Liver (tissue), 3 donors: ENCODE measurements at regions not wholly inside any gene's neighbourhood (a gene's known extent, or its start where the extent isn't known, plus 50 kb on each side); places are given as distances from the start of the nearest gene placed in this dataset.

Experiments
- FOXA1 ChIP-seq: IDR thresholded peaks from 2 replicates; pipeline ENCODE4 v1.6.1; 2016; ENCODE audit warnings: antibody characterized with exemption
- GABPA ChIP-seq, 2 donors: IDR thresholded peaks in 1 of 2; conservative IDR thresholded peaks in 1 of 2; 2 replicates each; pipeline ENCODE4 v1.6.1; 2016; ENCODE audit warnings: antibody characterized with exemption in 2 of 2, mild to moderate bottlenecking in 1 of 2, moderate library complexity in 1 of 2
- HNF4A ChIP-seq, 2 donors: conservative IDR thresholded peaks; 2 replicates each; pipeline ENCODE4 v1.6.1; 2016; ENCODE audit warnings: antibody characterized with exemption in 2 of 2, mild to moderate bottlenecking in 2 of 2
- TF ChIP-seq, protein P1 (sequence below): fragments of 150-350 bp; IDR thresholded peaks from 2 replicates; pipeline ENCODE4 v1.5.1; 2017; ENCODE audit warnings: improper control_type of control experiment, low read depth, low read length; ENCODE audit not compliant: missing input control
- donor health status: healthy.
- donor health status: healthy.

DNA sequence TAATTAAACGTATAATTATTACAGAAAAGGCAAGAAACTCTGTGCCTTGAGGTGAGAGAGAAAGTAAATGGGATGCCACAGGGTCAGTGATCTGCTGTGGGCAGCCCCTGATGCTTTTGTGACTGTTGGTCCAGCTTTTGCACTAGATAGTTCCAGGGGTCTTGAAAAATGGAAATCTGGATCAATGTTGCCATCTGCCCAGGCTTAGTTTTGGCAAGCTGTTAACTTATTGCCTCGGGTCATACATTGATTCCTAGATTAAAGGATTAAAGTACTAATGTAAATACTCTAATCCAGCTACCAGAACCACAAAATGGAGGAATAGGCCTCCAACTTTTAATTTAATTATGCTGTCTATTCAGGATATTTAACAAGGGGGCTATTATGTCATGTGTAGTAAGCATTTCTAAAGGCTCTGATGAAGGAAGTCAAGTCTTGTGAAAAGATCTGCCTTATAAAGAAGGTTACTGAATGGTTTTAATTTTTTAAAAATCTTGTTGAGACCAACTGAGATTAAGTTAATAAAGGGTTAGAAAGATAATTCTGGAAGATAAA lies 376.0 kb upstream of the HS3ST5 start:
- TF ChIP-seq, protein P1, sequence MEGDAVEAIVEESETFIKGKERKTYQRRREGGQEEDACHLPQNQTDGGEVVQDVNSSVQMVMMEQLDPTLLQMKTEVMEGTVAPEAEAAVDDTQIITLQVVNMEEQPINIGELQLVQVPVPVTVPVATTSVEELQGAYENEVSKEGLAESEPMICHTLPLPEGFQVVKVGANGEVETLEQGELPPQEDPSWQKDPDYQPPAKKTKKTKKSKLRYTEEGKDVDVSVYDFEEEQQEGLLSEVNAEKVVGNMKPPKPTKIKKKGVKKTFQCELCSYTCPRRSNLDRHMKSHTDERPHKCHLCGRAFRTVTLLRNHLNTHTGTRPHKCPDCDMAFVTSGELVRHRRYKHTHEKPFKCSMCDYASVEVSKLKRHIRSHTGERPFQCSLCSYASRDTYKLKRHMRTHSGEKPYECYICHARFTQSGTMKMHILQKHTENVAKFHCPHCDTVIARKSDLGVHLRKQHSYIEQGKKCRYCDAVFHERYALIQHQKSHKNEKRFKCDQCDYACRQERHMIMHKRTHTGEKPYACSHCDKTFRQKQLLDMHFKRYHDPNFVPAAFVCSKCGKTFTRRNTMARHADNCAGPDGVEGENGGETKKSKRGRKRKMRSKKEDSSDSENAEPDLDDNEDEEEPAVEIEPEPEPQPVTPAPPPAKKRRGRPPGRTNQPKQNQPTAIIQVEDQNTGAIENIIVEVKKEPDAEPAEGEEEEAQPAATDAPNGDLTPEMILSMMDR: no peak
- TF ChIP-seq GABPA (IDR thresholded peaks at IDR 0.05 in 1 of 2, conservative IDR thresholded peaks at IDR 0.05 in 1 of 2) (no peak), FOXA1 (no peak), HNF4A (conservative IDR thresholded peaks at IDR 0.05) (no peak)
